GM18505 (cell line): ENCODE measurements at regions not wholly inside any gene's neighbourhood (a gene's known extent, or its start where the extent isn't known, plus 50 kb on each side); places are given as distances from the start of the nearest gene placed in this dataset.

Source experiments
- ATAC-seq: cut with Tn5 transposase; IDR thresholded peaks from one replicate; pipeline ENCODE4 v1.9.1; 2021; ENCODE audit not compliant: unreplicated experiment
- POLR2A ChIP-seq: IDR thresholded peaks from 4 replicates; pipeline ENCODE4 v1.6.1; 2011; ENCODE audit warnings: borderline replicate concordance; ENCODE audit not compliant: insufficient read depth, insufficient read length; ENCODE audit errors: extremely low read depth

DNA sequence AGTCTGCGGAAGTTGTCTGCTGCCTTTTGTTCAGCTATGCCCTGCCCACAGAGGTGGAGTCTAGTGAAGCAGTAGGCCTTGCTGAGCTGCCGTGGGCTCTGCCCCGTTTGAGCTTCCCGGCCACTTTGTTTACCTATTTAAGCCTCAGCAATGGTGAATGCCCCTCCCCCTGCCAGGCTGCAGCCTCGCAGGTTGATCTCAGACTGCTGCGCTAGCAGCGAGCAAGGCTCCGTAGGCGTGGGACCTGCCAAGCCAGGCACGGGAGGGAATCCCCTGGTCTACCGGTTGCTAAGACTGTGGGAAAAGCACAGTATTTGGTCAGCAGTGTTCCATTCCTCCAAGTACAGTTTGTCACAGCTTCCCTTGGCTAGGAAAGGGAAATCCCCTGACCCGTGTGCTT lies 143.6 kb downstream of the DYRK2 start:
- TF ChIP-seq POLR2A = no peak
- no peak for ATAC-seq

DNA sequence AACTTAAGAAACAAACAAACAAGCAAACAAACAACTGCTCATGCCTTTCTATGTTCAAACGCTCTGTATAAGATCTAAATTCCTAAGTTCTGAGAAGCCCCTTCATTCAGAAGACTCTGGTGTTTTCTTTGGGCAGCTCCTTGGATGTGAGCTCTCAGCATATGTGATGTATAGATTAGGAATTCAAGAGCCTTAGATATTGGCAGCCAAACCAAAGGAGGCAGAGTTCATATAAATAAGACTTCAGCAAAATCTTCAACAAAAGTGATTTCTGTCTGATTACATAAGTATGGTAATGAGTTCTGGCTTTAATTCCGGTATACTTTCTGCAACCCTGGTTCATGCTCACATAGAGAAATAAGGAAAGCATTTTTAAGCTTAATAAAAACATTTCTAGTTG lies 145.6 kb downstream of the DYRK2 start:
- ATAC-seq = no peak
- no peak for TF ChIP-seq POLR2A

DNA sequence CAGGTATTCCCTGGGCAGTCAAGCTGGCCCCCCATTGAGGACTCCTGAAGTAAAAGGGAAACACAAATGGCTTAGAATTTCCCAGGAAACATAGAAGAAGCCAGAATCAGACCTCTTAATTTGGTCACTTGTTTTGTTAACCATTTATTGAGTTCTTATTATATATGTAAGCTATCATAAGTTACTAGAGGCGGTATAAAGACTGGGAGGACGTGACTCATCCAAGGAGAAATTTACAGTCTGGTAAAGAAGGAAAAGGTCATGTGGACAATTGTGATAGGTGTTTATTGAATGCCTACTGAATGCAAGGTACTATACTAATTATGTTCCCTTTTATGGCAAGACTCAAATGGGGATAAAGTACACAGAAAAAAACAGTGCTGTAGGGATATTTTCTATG lies 146.7 kb downstream of the DYRK2 start:
- no peak for ATAC-seq
- no peak for TF ChIP-seq POLR2A

DNA sequence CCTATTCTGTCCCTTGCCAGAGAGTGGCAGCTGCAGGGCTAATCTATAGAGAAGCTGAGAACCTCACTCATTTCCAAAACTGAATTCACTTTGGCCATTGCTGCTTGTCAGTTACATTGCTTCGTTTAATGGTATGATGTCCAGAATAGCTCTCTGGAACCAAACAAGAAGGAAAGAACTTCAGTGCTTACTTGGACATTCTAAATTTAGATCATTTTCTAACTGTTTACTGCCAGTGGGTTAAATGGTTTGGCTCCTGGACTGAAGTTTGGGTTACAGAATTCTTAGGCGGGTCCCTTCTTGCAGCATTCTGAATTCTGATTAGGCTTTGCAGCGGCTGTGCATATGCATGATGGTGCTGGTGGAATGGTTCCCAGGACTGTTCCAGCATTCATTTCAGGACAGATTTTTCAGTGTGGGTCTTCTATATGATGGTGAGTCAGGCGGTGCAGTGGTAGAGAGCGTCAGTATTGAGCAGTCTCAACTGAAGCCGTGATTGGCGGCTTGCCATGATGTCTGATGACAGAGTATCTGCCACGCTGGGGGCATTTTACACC lies 148.7 kb downstream of the DYRK2 start:
- TF ChIP-seq POLR2A = no peak
- ATAC-seq = no peak

DNA sequence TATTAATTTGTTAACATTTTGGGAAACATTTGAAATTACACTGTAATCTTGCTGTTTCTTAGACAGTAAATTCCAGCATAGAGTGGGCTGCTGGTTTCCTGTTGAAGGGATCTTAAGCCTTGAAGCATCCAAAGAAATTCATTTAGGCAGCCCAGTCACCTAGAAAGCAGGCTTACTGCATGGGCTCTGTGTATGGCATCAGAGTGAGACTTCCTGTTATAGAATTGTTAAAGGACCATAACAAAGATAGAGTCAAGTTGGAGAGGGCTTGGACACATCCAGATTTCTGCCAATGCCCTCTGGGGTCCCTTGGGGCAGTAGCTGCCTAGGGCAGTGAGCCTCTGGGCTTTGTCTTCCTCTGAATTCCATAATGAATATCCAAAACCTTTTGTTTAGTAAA lies 149.2 kb downstream of the DYRK2 start:
- ATAC-seq = no peak
- TF ChIP-seq POLR2A = no peak

DNA sequence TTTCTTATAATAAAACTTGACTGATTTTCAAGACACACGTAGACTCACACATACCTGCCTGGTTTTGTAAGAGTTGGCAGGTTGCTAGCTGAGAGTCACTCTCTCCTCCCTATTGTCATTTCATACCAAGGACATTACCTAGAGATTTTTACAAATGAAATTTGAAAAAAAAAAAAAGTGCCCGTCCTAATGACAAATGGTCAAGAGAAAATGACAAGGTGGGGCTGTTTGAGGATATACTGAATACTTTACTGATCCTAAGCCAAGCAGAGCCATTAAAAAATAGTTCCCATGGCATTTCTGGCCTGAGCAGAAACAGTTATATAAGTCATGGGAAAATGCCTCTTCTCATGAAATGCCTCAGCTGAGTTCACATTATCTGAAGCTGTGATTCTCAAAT lies 150.2 kb downstream of the DYRK2 start:
- no peak for ATAC-seq
- no peak for TF ChIP-seq POLR2A

DNA sequence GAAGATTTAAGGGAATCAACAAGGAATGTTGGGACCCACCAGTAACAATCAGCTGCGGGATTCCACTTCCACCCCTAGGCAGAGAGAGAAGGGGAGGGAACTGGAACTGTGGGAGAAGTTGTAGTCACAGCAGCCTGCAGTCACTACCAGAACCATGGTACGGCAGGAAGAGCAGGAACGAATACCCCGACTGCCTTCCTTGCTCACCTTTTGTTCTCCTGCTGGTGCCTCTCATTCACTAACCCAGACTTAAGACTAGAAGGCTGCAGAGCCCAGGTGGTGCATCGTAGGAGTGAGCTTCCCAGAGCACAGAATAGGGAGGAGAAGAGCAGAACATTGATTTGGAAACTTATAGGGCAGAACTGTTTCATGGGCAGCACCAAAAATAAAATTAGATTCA lies 154.2 kb downstream of the DYRK2 start:
- no peak for ATAC-seq
- TF ChIP-seq POLR2A = no peak

DNA sequence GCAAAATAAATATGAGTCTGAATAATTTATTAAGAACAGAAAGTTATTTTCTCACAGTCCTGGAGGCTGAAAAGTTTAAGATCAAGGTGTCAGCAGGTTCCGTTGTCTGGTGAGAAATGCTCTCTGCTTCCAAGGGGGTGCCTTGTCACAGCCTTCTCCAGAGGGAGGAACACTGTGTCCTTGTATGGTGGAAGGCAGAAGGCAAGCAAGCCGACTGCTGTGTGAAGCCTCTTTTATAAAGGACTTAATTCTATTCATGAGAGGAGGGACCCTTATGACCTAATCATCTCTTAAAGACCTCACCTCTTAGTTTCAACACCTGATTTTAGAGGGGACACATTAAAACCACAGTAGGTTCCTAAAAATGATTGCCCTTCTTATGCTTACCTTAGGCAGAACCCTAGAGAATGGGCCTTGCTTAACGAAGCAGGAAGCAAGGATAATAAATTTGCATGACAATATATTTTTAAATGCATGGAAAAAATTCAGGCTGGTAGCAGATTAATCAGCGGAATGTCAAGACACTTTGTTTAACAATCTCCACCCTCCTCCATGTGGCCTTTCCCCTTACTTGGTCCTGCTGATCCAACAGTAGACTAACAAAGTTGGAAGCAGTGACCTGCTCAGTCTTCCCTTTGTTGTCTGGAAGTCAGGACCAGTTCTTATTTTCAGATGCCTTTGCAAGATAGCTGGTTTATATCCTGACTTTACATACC lies 154.9 kb downstream of the DYRK2 start:
- no peak for ATAC-seq
- TF ChIP-seq POLR2A = no peak

DNA sequence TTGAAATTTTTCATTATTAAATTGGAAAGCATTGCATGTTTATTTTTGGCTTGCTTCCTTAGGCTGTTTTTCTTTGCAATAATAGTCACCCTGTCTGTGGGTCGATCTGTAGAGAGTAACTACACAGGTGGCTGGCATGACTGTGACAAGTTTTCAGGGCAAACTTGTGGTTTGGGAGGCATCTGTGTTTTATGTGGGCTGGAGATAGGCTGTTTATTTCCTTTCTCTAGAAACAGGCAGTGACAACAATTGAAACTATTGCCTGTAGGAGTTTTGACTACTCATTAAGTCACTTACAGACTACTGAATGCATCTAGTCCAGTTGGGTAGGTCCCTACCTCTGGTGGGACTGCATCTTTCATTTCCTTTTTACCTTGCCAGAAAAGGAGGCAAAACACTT lies 155.6 kb downstream of the DYRK2 start:
- no peak for TF ChIP-seq POLR2A
- ATAC-seq = peak; percentile 96

DNA sequence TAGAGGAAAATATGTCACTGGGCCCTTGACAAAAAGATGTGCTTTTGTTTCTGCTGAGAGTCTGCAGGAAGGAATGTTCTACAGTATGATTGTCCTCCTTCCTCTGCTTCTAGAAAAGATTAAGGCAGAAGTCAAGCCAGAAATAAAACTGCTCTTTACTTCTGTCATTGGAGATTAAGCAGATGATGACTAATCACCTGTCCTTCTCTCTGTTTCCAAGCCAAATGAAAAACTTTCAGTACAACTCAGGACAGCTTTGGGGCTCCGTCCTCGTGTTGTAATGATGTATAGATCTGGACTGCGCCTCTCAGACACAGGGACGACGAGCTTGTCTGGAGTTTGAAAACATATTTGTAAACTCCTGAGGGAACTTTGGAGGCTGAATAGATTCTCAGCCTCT lies 159.3 kb downstream of the DYRK2 start:
- no peak for TF ChIP-seq POLR2A
- no peak for ATAC-seq

DNA sequence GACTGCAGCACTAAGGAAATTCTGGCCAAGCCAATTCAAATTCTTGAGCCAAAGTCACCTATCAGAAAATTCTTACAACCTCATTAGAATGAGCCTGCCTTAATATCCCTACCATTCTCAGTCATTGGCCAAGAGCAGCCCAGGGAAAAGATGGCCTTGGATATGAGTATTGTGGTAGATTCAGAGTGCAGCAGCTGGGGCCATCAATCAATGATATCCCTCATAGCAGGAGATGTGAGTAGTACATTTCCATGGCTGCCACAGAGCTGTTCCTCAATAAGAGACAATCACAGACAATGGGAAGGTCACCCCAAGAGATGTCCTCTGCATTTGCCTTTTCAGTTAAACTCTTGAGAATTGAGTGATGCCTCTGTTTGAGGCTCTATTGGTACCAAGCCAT lies 161.6 kb downstream of the DYRK2 start:
- no peak for TF ChIP-seq POLR2A
- no peak for ATAC-seq

DNA sequence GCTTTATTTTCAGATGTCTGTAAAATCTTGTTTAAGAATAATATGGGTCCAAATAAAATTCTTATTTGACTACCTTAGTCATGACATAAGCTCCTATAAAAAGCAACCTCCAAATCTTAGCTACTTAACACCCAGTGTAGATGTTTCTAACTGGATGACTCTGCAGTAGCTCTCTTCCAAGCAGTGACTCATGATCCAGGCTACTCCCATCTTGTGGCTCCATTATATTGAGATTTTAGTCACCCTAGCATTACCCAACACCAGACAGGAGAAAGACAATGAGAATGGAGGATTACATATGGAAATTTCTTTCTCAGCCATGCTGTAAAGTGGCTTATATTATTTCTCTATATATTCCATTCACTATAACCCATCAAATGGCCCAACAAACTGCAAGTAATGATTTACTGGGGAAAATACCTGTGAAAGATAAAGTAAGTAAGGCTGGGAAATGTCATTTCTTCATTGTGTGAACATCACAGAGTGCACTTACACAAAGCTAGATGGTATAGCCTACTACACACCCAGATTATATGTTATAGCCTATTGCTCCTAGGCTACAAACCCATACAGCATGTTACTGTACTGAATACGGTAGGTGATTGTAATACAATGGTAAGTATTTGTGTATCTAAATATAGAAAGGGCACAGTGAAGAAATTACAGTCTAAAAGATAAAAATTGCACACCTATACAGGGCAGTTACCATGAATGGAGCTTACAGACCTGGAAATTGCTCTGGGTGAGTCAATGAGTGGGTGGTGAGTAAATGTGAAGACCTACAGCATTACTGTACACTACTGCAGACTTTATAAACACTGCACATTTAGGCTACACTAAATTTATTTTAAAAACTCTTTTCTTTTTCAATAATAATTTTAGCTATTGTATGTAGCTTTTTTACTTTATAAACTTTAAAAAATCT lies 163.2 kb downstream of the DYRK2 start:
- TF ChIP-seq POLR2A = no peak
- no peak for ATAC-seq

DNA sequence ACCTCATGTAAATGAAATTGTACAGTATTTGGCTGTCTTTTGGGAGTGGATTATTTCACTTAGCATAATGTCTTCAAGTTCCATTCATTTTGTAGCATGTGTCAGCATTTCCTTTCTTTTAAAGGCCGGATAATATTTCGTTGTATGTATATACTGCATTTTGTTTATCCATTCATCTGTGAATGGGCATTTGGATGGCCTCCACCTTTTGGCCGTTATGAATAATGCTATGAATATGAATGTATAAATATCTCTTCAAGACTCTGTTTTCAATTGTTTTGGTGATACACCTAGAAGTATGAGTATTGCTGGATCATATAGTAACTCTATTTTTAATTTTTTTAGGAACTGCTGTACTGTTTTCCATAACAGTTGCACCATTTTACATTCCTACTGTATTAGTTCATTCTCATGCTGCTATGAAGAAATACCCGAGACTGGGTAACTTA lies 164.9 kb downstream of the DYRK2 start:
- ATAC-seq = no peak
- no peak for TF ChIP-seq POLR2A

DNA sequence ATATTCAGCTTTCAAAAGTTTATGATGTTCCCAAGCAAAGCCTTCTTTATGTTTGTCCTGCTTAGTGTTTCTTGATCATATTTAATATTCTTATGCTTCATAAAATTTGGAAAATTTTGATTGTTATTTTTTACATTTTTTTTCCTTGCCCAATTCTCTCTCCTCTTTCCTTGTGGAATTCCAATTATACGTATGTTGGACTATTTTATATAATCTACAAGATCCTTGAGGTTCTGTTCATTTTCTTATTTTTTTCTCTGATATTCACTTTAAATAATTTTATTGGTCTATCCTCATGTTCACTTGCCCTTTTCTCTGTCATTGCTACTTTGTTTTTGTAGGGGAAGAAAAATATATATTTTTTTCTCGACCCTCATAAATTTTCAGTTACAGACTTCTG lies 167.7 kb downstream of the DYRK2 start:
- no peak for TF ChIP-seq POLR2A
- ATAC-seq = no peak
